ENCODE measurements at regions not wholly inside any gene's neighbourhood (a gene's known extent, or its start where the extent isn't known, plus 50 kb on each side); places are given as distances from the start of the nearest gene placed in this dataset.
A peak's percentile ranks its signal among the peaks of the same experiment; 100 is the strongest.
"Not testable (repeated sequence)": the region's sequence is repeated elsewhere in the genome, so short reads cannot be mapped to it uniquely, and the experiment has no call there.

DNA sequence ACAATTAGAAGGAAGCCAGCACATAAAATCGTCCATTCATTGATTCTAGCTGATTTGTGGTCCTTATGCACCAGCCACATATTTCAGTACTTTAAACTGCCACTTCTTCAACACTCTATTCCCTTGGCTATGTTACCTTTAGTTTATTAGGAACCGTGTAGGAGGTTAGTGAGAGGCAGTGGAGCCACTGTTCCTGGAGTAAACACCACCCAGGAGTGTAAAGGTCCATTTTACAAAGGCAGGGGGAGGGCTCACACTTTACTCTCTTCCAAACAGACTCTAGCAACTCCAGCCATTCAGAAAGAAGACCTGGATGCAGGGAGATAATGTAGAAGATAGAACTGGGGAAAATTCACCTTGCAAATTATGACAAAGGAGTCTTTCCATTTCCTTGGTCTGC is 170.2 kb upstream of the RPS23 start:
- H3K27ac ChIP-seq = peak overlapping the region in 1 of 2 donors; percentile 88
- H3K27me3 ChIP-seq = no peaks in the 10 kb centered on the region
- DNase-seq (ENCODE audit: low spot score in 2 of 2) = no peak
- TF ChIP-seq POLR2A (IDR thresholded peaks at IDR 0.05) (no peak), POLR2AphosphoS5 (IDR thresholded peaks at IDR 0.05) (no peak)
- TF ChIP-seq, protein P1, sequence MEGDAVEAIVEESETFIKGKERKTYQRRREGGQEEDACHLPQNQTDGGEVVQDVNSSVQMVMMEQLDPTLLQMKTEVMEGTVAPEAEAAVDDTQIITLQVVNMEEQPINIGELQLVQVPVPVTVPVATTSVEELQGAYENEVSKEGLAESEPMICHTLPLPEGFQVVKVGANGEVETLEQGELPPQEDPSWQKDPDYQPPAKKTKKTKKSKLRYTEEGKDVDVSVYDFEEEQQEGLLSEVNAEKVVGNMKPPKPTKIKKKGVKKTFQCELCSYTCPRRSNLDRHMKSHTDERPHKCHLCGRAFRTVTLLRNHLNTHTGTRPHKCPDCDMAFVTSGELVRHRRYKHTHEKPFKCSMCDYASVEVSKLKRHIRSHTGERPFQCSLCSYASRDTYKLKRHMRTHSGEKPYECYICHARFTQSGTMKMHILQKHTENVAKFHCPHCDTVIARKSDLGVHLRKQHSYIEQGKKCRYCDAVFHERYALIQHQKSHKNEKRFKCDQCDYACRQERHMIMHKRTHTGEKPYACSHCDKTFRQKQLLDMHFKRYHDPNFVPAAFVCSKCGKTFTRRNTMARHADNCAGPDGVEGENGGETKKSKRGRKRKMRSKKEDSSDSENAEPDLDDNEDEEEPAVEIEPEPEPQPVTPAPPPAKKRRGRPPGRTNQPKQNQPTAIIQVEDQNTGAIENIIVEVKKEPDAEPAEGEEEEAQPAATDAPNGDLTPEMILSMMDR (IDR thresholded peaks at IDR 0.05) = no peak
- intact Hi-C loops (cut with DNase I; ENCODE audit: low total_unique reads) = no loop called here
- no peaks in the 10 kb centered on the region for H3K4me1 ChIP-seq
- no peak overlapping the region for H3K4me3 ChIP-seq
- H3K36me3 ChIP-seq = no peaks in the 10 kb centered on the region
- no peaks in the 10 kb centered on the region for H3K9me3 ChIP-seq

DNA sequence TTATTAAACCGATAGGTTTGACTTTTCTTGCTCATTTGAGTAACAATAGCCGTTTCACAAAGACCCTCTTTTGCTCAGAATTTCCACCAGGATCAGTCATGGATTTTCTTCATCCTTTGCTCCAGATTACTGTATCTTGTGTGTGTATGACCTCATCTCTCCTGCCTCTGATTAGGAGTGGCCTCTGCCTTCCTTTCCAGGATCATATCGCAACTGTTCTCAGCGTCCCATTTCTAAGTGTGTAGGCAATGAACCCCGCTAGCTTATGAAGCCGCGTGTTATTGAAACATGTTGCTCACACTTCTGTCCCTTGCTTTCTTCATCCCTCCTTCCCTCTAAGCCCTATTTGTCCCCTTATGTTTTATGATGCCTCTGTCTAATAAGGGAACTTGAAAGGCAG is 169.8 kb upstream of the RPS23 start:
- H3K27me3 ChIP-seq = no peaks in the 10 kb centered on the region
- intact Hi-C loops (cut with DNase I; ENCODE audit: low total_unique reads) = no loop called here
- no peaks in the 10 kb centered on the region for H3K36me3 ChIP-seq
- TF ChIP-seq POLR2A (IDR thresholded peaks at IDR 0.05) (no peak), POLR2AphosphoS5 (IDR thresholded peaks at IDR 0.05) (no peak)
- TF ChIP-seq, protein P1 (IDR thresholded peaks at IDR 0.05) = no peak
- DNase-seq (ENCODE audit: low spot score in 2 of 2) = no peak
- no peaks in the 10 kb centered on the region for H3K4me1 ChIP-seq
- no peak overlapping the region for H3K4me3 ChIP-seq
- no peaks in the 10 kb centered on the region for H3K9me3 ChIP-seq
- H3K27ac ChIP-seq = peak overlapping the region; percentile 68 to 88

- intact Hi-C loops (cut with DNase I; ENCODE audit: low total_unique reads) = no loop called here
- peak overlapping the region; percentile 68 to 88 for H3K27ac ChIP-seq
Measured at GRCh38 chr5:82446809-82447208, 168.7 kb upstream of the RPS23 start.

GRCh38 chr5:82445726-82446335 is 167.7 kb upstream of the RPS23 start:
- Histone ChIP-seq H3K4me3 (no peak overlapping the region), H3K36me3 (no peaks in the 10 kb centered on the region), H3K27me3 (no peaks in the 10 kb centered on the region), H3K4me1 (no peaks in the 10 kb centered on the region), H3K9me3 (no peaks in the 10 kb centered on the region), H3K27ac (peak overlapping the region; percentile 47 to 78)
- no peak for DNase-seq (ENCODE audit: low spot score in 2 of 2)
- intact Hi-C loops (cut with DNase I; ENCODE audit: low total_unique reads) = no loop called here
- TF ChIP-seq POLR2A (IDR thresholded peaks at IDR 0.05) (no peak), POLR2AphosphoS5 (IDR thresholded peaks at IDR 0.05) (no peak)
- TF ChIP-seq, protein P1 (IDR thresholded peaks at IDR 0.05) = no peak

More at GRCh38 chr5:82446809-82447208, 168.7 kb upstream of the RPS23 start:
- no peaks in the 10 kb centered on the region for H3K36me3 ChIP-seq
- no peaks in the 10 kb centered on the region for H3K9me3 ChIP-seq
- H3K4me3 ChIP-seq = no peak overlapping the region
- H3K4me1 ChIP-seq = no peaks in the 10 kb centered on the region
- no peak for DNase-seq (ENCODE audit: low spot score in 2 of 2)
- TF ChIP-seq, protein P1 (IDR thresholded peaks at IDR 0.05) = no peak
- TF ChIP-seq POLR2AphosphoS5 (IDR thresholded peaks at IDR 0.05) = no peak
- TF ChIP-seq POLR2A (IDR thresholded peaks at IDR 0.05) = no peak
- no peaks in the 10 kb centered on the region for H3K27me3 ChIP-seq

DNA sequence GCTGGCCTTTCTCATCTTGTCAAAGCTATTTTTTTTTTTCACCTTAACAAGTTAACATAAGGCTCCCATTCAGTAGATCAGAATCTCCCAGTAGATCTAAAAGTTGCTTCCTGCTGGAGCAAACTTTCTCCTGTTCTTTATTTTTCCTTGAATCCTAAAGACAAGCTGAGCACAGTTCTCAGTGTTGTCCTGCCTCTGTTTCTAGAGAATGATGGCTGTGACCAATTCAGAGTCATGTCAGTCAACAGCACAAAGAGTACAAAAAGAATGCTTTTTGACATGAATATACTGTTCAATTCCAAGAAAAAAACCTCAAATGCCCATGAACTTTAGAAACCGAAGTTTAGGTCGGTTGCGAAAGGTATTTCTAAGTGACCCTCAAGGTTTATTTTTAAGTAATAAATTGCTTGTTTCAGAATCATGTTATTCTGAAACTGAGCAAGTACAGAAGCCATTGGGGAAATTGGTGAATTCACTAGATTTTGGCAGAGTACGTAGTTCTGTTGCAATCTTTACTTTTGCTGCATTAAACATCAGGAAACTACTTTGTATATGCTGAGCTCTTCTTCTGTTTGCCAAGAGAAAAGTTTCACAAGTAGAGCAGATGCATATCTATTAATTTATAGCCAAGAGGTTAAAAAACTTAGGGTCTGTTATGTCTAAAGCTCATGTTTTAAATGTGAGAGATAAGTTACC is 161.7 kb upstream of the RPS23 start:
- intact Hi-C loops (cut with DNase I; ENCODE audit: low total_unique reads) = no loop called here
- Histone ChIP-seq H3K9me3 (no peaks in the 10 kb centered on the region), H3K27me3 (no peaks in the 10 kb centered on the region), H3K27ac (no peak overlapping the region), H3K4me3 (no peak overlapping the region), H3K4me1 (no peaks in the 10 kb centered on the region), H3K36me3 (no peaks in the 10 kb centered on the region)
- no peak for DNase-seq (ENCODE audit: low spot score in 2 of 2)
- TF ChIP-seq POLR2AphosphoS5 (IDR thresholded peaks at IDR 0.05) (no peak), POLR2A (IDR thresholded peaks at IDR 0.05) (no peak)
- TF ChIP-seq, protein P1 (IDR thresholded peaks at IDR 0.05) = no peak

DNA sequence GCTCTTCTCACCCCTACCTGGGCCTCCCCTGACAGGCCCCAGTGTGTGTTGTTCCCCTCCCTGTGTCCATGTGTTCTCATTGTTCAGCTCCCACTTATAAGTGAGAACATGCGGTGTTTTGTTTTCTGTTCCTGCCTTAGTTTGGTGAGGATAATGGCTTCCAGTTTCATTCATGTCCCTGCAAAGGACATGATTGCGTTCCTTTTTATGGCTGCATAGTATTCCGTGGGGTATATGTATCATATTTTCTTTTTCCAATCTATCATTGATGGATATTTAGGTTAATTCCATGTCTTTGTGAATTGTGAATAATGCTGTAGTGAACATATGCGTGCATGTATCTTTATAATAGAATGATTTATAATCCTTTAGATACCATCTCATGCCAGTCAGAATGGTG is 159.4 kb upstream of the RPS23 start:
- H3K4me3 ChIP-seq; H3K9me3 ChIP-seq; H3K27ac ChIP-seq; DNase-seq (ENCODE audit: low spot score in 2 of 2); H3K27me3 ChIP-seq; H3K36me3 ChIP-seq; H3K4me1 ChIP-seq; intact Hi-C loops (cut with DNase I; ENCODE audit: low total_unique reads): not testable (repeated sequence)
